ENCODE measurements at regions not wholly inside any gene's neighbourhood (a gene's known extent, or its start where the extent isn't known, plus 50 kb on each side); places are given as distances from the start of the nearest gene placed in this dataset.
"Not testable (repeated sequence)": the region's sequence is repeated elsewhere in the genome, so short reads cannot be mapped to it uniquely, and the experiment has no call there.

DNA sequence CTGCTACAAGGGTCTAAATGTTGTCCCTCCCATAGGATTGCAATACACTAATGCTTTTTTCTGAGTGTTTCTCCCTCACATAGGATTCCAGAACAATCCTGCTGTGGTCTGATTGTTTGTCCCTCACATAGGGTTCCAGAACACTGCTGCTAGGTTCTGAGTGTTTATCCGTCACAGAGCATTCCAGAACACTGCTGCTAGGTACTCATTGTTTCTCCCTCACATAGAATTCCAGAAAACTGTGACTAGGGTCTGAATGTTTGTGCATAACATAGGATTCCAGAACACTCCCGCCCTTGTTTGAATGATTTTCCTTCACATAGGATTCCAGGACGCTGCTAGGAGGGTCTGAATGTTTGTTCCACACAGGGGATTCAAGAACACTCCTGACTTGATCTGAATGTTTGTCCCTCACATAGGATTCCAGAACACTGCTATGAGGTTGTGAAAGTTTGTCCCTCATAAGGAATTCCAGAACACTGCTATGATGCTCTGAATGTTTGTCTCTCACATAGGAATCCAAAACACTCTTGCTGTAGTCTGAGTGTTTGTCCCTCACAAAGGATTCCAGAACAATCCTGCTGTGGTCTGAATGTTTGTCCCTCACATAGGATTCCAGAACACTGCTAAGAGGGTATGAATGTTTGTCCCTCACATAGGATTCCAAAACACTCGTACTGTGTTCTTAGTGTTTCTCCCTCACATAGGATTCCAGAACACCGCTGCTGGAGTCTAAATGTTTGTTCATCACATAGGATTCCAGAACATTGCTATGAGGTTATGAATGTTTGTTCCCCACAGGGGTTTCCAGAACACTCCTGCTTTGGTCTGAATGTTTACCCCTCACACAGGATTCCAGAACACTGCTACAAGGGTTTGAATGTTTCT, 213.5 kb downstream of the FOXD4L6 start:
- WGBS, 2 experiments (ENCODE audit: insufficient coverage in 1 of 2, insufficient read length in 1 of 2) = 54 to 63% methylated on average over 5 of the region's 5 CpGs
- TF ChIP-seq, protein P1, sequence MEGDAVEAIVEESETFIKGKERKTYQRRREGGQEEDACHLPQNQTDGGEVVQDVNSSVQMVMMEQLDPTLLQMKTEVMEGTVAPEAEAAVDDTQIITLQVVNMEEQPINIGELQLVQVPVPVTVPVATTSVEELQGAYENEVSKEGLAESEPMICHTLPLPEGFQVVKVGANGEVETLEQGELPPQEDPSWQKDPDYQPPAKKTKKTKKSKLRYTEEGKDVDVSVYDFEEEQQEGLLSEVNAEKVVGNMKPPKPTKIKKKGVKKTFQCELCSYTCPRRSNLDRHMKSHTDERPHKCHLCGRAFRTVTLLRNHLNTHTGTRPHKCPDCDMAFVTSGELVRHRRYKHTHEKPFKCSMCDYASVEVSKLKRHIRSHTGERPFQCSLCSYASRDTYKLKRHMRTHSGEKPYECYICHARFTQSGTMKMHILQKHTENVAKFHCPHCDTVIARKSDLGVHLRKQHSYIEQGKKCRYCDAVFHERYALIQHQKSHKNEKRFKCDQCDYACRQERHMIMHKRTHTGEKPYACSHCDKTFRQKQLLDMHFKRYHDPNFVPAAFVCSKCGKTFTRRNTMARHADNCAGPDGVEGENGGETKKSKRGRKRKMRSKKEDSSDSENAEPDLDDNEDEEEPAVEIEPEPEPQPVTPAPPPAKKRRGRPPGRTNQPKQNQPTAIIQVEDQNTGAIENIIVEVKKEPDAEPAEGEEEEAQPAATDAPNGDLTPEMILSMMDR (conservative IDR thresholded peaks at IDR 0.05) = no peak
- H3K4me3 ChIP-seq (ENCODE audit: low read length) = no peak overlapping the region
- Mint-ChIP-seq H3K27me3 (ENCODE audit: insufficient read depth) (peaks cover 95% of the 10 kb centered on the region), H3K4me3 (no peak overlapping the region), H3K4me1 (no peaks in the 10 kb centered on the region), H3K27ac (no peak overlapping the region), H3K9me3 (peaks cover 95% of the 10 kb centered on the region), H3K36me3 (ENCODE audit: low read depth) (no peaks in the 10 kb centered on the region)
- no peaks in the 10 kb centered on the region for H3K4me1 ChIP-seq (ENCODE audit: control insufficient read depth, insufficient read depth, low read length)
- no peak overlapping the region for H3K9ac ChIP-seq (ENCODE audit: extremely low read depth, low read length, poor library complexity, severe bottlenecking)
- peak; percentile 23 for DNase-seq
- no peaks in the 10 kb centered on the region for H3K36me3 ChIP-seq (ENCODE audit: control insufficient read depth, insufficient read depth, low read length)
- H3K9me3 ChIP-seq (ENCODE audit: control insufficient read depth, low read length) = peaks cover 60% of the 10 kb centered on the region
- no peak overlapping the region for H3K27ac ChIP-seq (ENCODE audit: low read depth, low read length)
- H3K27me3 ChIP-seq (ENCODE audit: control insufficient read depth, insufficient read depth, low read length, poor library complexity, severe bottlenecking) = peaks cover 21% of the 10 kb centered on the region

DNA sequence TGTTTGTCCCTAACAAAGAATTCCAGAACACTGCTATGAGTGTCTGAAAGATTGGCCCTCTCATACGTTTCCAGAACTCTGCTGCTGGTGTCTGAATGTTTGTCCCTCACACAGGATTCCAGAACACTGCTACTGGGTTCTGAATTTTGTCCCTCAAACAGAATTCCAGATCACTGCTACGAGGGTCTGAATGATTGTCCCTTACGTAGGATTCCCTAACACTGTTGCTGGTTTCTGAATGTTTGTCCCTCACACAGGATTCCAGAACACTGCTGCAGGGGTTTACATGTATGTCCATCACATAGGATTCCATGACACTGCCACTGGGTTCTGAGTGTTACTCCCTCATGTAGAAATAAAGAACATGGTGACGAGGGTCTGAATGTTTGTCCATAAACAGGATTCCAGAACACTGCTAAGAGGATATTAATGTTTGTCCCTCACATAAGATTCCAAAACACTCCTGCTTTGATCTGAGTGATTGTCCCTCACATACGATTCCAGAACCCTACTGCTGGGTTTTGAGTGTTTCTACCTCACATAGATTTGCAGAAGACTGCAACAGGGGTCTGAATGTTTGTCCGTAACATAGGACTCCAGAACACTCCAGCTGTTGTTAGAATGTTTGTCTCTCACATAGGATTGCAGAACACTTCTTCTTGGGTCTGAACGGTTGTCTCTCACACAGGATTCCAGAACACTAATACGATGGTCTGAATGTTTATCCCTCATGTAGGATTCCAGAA, 214.4 kb downstream of the FOXD4L6 start:
- Mint-ChIP-seq H3K4me3 (no peak overlapping the region), H3K4me1 (no peaks in the 10 kb centered on the region), H3K36me3 (ENCODE audit: low read depth) (no peaks in the 10 kb centered on the region), H3K27ac (no peak overlapping the region), H3K9me3 (peaks cover 95% of the 10 kb centered on the region), H3K27me3 (ENCODE audit: insufficient read depth) (peaks cover 95% of the 10 kb centered on the region)
- Histone ChIP-seq H3K9ac (ENCODE audit: extremely low read depth, low read length, poor library complexity, severe bottlenecking) (no peak overlapping the region), H3K4me3 (ENCODE audit: low read length) (no peak overlapping the region), H3K36me3 (ENCODE audit: control insufficient read depth, insufficient read depth, low read length) (no peaks in the 10 kb centered on the region), H3K27ac (ENCODE audit: low read depth, low read length) (no peak overlapping the region), H3K27me3 (ENCODE audit: control insufficient read depth, insufficient read depth, low read length, poor library complexity, severe bottlenecking) (peaks cover 21% of the 10 kb centered on the region), H3K9me3 (ENCODE audit: control insufficient read depth, low read length) (peaks cover 69% of the 10 kb centered on the region), H3K4me1 (ENCODE audit: control insufficient read depth, insufficient read depth, low read length) (no peaks in the 10 kb centered on the region)
- 64% methylated on average over 8 of the region's 8 CpGs for WGBS, 2 experiments (ENCODE audit: insufficient coverage in 1 of 2, insufficient read length in 1 of 2)
- TF ChIP-seq, protein P1 (conservative IDR thresholded peaks at IDR 0.05) = no peak
- DNase-seq = no peak

DNA sequence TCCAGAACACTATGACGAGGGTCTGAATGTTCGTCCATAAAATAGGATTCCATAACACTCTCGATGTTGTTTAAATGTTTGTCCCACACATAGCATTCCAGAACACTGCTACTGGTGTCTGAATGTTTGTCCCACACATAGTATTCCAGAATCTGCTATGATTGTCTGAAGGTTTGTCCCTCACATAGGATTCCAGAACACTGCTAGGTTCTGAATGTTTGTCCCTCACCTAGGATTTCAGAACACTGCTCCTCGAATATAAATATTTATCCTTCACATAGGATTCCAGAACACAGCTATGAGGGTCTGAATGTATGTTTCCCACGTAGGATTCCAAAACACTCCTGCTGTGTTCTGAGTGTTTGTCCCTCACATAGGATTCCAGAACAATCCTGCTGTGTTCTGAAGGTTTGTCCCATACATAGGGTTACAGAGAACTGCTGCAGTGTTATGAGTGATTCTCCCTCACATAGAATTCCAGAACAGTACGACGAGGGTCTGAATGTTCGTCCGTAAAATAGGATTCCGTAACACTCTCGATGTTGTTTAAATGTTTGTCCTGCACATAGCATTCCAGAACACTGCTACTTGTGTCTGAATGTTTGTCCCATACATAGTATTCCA, 215.3 kb downstream of the FOXD4L6 start:
- H3K4me3 Mint-ChIP-seq = no peak overlapping the region
- no peaks in the 10 kb centered on the region for H3K36me3 Mint-ChIP-seq (ENCODE audit: low read depth)
- Histone ChIP-seq H3K36me3 (ENCODE audit: control insufficient read depth, insufficient read depth, low read length) (no peaks in the 10 kb centered on the region), H3K9ac (ENCODE audit: extremely low read depth, low read length, poor library complexity, severe bottlenecking) (no peak overlapping the region), H3K27ac (ENCODE audit: low read depth, low read length) (no peak overlapping the region), H3K27me3 (ENCODE audit: control insufficient read depth, insufficient read depth, low read length, poor library complexity, severe bottlenecking) (peaks cover 21% of the 10 kb centered on the region), H3K9me3 (ENCODE audit: control insufficient read depth, low read length) (peaks cover 78% of the 10 kb centered on the region), H3K4me1 (ENCODE audit: control insufficient read depth, insufficient read depth, low read length) (no peaks in the 10 kb centered on the region), H3K4me3 (ENCODE audit: low read length) (no peak overlapping the region)
- no peak for DNase-seq
- H3K27me3 Mint-ChIP-seq (ENCODE audit: insufficient read depth) = peaks cover 96% of the 10 kb centered on the region
- H3K9me3 Mint-ChIP-seq = peaks cover 95% of the 10 kb centered on the region
- TF ChIP-seq, protein P1 (conservative IDR thresholded peaks at IDR 0.05) = no peak
- WGBS, 2 experiments (ENCODE audit: insufficient coverage in 1 of 2, insufficient read length in 1 of 2) = 69 to 70% methylated on average over 11 of the region's 11 CpGs
- H3K4me1 Mint-ChIP-seq = no peaks in the 10 kb centered on the region
- no peak overlapping the region for H3K27ac Mint-ChIP-seq

GRCh38 chr9:40912679-40913078, 215.8 kb downstream of the FOXD4L6 start:
- DNase-seq; H3K36me3 ChIP-seq (ENCODE audit: control insufficient read depth, insufficient read depth, low read length); H3K9ac ChIP-seq (ENCODE audit: extremely low read depth, low read length, poor library complexity, severe bottlenecking); H3K4me1 Mint-ChIP-seq; H3K4me3 ChIP-seq (ENCODE audit: low read length); H3K4me1 ChIP-seq (ENCODE audit: control insufficient read depth, insufficient read depth, low read length); H3K27ac ChIP-seq (ENCODE audit: low read depth, low read length); H3K27ac Mint-ChIP-seq; H3K36me3 Mint-ChIP-seq (ENCODE audit: low read depth); H3K4me3 Mint-ChIP-seq: not testable (repeated sequence)
- 76 to 78% methylated on average over 4 of the region's 4 CpGs for WGBS, 2 experiments (ENCODE audit: insufficient coverage in 1 of 2, insufficient read length in 1 of 2)
- Mint-ChIP-seq H3K27me3 (ENCODE audit: insufficient read depth) (peaks cover 97% of the 10 kb centered on the region), H3K9me3 (peaks cover 97% of the 10 kb centered on the region)
- Histone ChIP-seq H3K27me3 (ENCODE audit: control insufficient read depth, insufficient read depth, low read length, poor library complexity, severe bottlenecking) (peaks cover 21% of the 10 kb centered on the region), H3K9me3 (ENCODE audit: control insufficient read depth, low read length) (peaks cover 83% of the 10 kb centered on the region)
